H9 (cell line): ENCODE measurements at regions not wholly inside any gene's neighbourhood (a gene's known extent, or its start where the extent isn't known, plus 50 kb on each side); places are given as distances from the start of the nearest gene placed in this dataset.

ENCODE experiments used
- DNase-seq: peaks from one replicate; pipeline ENCODE4 v3.0.0-alpha.2; 2017
- H2AFZ ChIP-seq: one replicate; pipeline ENCODE4 v1.6.1; 2013; ENCODE audit warnings: mild to moderate bottlenecking, low read length, control low read depth, moderate library complexity
- H2AK5ac ChIP-seq: 2 replicates; pipeline ENCODE4 v1.6.1; 2013; ENCODE audit warnings: low read length, control low read depth, mixed read lengths; ENCODE audit not compliant: insufficient read length
- H2BK120ac ChIP-seq: one replicate; pipeline ENCODE4 v1.6.1; 2013; ENCODE audit warnings: low read depth, mild to moderate bottlenecking, low read length, control low read depth, inconsistent platforms; ENCODE audit not compliant: poor library complexity, severe bottlenecking
- H2BK12ac ChIP-seq: 2 replicates; pipeline ENCODE4 v1.6.1; 2013; ENCODE audit warnings: low read length, control low read depth, mixed read lengths, low read depth; ENCODE audit not compliant: insufficient read length
- H2BK15ac ChIP-seq: 2 replicates; pipeline ENCODE4 v1.6.1; 2013; ENCODE audit warnings: low read depth, low read length, control low read depth
- H2BK20ac ChIP-seq: one replicate; pipeline ENCODE4 v1.6.1; 2013; ENCODE audit warnings: low read depth, mild to moderate bottlenecking, low read length, control low read depth, inconsistent platforms; ENCODE audit not compliant: poor library complexity, severe bottlenecking
- H2BK5ac ChIP-seq: 2 replicates; pipeline ENCODE4 v1.6.1; 2013; ENCODE audit warnings: low read length, control low read depth, mixed read lengths; ENCODE audit not compliant: insufficient read length
- H3K14ac ChIP-seq: 2 replicates; pipeline ENCODE4 v1.6.1; 2013; ENCODE audit warnings: low read length, control low read depth; ENCODE audit not compliant: insufficient read depth
- H3K18ac ChIP-seq: 2 replicates; pipeline ENCODE4 v1.6.1; 2013; ENCODE audit warnings: low read depth, mild to moderate bottlenecking, mixed read lengths, low read length, control low read depth; ENCODE audit not compliant: insufficient read length
- H3K23ac ChIP-seq: 2 replicates; pipeline ENCODE4 v1.6.1; 2013; ENCODE audit warnings: low read length, control low read depth, mixed read lengths, low read depth; ENCODE audit not compliant: insufficient read length
- H3K23me2 ChIP-seq: 2 replicates; pipeline ENCODE4 v1.6.1; 2013; ENCODE audit warnings: low read depth, mild to moderate bottlenecking, mixed read lengths, low read length, control low read depth; ENCODE audit not compliant: insufficient read length, poor library complexity, severe bottlenecking
- H3K27ac ChIP-seq: 2 replicates; pipeline ENCODE4 v1.5.1; 2013; ENCODE audit warnings: low read length, control low read depth, mixed read lengths, low read depth; ENCODE audit not compliant: insufficient read length
- H3K27me3 ChIP-seq: 2 replicates; pipeline ENCODE4 v1.6.1; 2013; ENCODE audit warnings: low read length, control low read depth, inconsistent platforms; ENCODE audit not compliant: insufficient read depth
- H3K4ac ChIP-seq: 2 replicates; pipeline ENCODE4 v1.6.1; 2013; ENCODE audit warnings: low read depth, mild to moderate bottlenecking, control low read depth, inconsistent platforms, low read length, moderate library complexity
- H3K4me1 ChIP-seq: 2 replicates; pipeline ENCODE4 v1.6.1; 2013; ENCODE audit warnings: low read length, control low read depth, inconsistent platforms; ENCODE audit not compliant: insufficient read depth
- H3K4me2 ChIP-seq: 2 replicates; pipeline ENCODE4 v1.6.1; 2013; ENCODE audit warnings: low read length, control low read depth, mixed read lengths; ENCODE audit not compliant: insufficient read length, insufficient read depth
- H3K56ac ChIP-seq: 2 replicates; pipeline ENCODE4 v1.6.1; 2013; ENCODE audit warnings: low read depth, mild to moderate bottlenecking, mixed read lengths, low read length, control low read depth; ENCODE audit not compliant: insufficient read length
- H3K79me1 ChIP-seq: 2 replicates; pipeline ENCODE4 v1.6.1; 2013; ENCODE audit warnings: low read depth, mild to moderate bottlenecking, moderate library complexity, low read length, control low read depth, inconsistent platforms; ENCODE audit not compliant: insufficient read depth, poor library complexity, severe bottlenecking
- H3K79me2 ChIP-seq: 2 replicates; pipeline ENCODE4 v1.6.1; 2013; ENCODE audit warnings: low read length, control low read depth, inconsistent platforms; ENCODE audit not compliant: insufficient read depth
- H3K9ac ChIP-seq: 2 replicates; pipeline ENCODE4 v1.6.1; 2013; ENCODE audit warnings: low read length, control low read depth, mixed read lengths; ENCODE audit not compliant: insufficient read length; ENCODE audit errors: extremely low read depth
- H3K9me3 ChIP-seq: one replicate; pipeline ENCODE4 v1.6.1; 2013; ENCODE audit warnings: low read depth, low read length, inconsistent platforms; ENCODE audit not compliant: control insufficient read depth
- H3T11ph ChIP-seq: one replicate; pipeline ENCODE4 v1.6.1; 2013; ENCODE audit warnings: mild to moderate bottlenecking, low read length, control low read depth, inconsistent platforms
- H4K20me1 ChIP-seq: one replicate; pipeline ENCODE4 v1.6.1; 2013; ENCODE audit not compliant: control insufficient read depth, insufficient read length, insufficient read depth
- H4K5ac ChIP-seq: 2 replicates; pipeline ENCODE4 v1.6.1; 2013; ENCODE audit warnings: low read depth, mild to moderate bottlenecking, mixed read lengths, low read length, control low read depth; ENCODE audit not compliant: insufficient read length
- H4K8ac ChIP-seq: replicated peaks from 2 replicates; pipeline ENCODE4 v1.6.1; 2013; ENCODE audit warnings: low read length, control low read depth, mixed read lengths, low read depth; ENCODE audit not compliant: insufficient read length
- H4K91ac ChIP-seq: 2 replicates; pipeline ENCODE4 v1.6.1; 2013; ENCODE audit warnings: low read depth, mild to moderate bottlenecking, moderate library complexity, mixed read lengths, low read length, control low read depth; ENCODE audit not compliant: insufficient read length
- H3K27ac Mint-ChIP-seq, 3 experiments: 2 replicates in 2 of 3; 3 replicates in 1 of 3; pipeline ENCODE4 v1.8.0; 2020 to 2021; ENCODE audit warnings: mixed read lengths in 3 of 3, mild to moderate bottlenecking in 1 of 3, moderate library complexity in 1 of 3
- H3K27me3 Mint-ChIP-seq: 2 replicates; pipeline ENCODE4 v1.8.0; 2021; ENCODE audit warnings: low read depth, mild to moderate bottlenecking, moderate library complexity, mixed read lengths
- H3K36me3 Mint-ChIP-seq, 3 experiments: 2 replicates in 2 of 3; 3 replicates in 1 of 3; pipeline ENCODE4 v1.8.0; 2020 to 2021; ENCODE audit warnings: low read depth in 3 of 3, mixed read lengths in 3 of 3; ENCODE audit not compliant: insufficient read depth in 1 of 3
- H3K4me1 Mint-ChIP-seq, 2 experiments: 2 replicates each; pipeline ENCODE4 v1.8.0; 2020; ENCODE audit warnings: mixed read lengths in 2 of 2
- H3K4me3 Mint-ChIP-seq, 2 experiments: 2 replicates in 1 of 2; 3 replicates in 1 of 2; pipeline ENCODE4 v1.8.0; 2020 to 2021; ENCODE audit warnings: mild to moderate bottlenecking in 2 of 2, mixed read lengths in 2 of 2, moderate library complexity in 1 of 2
- H3K9me3 Mint-ChIP-seq, 2 experiments: 2 replicates in 1 of 2; 3 replicates in 1 of 2; pipeline ENCODE4 v1.8.0; 2020; ENCODE audit warnings: mild to moderate bottlenecking in 2 of 2, mixed read lengths in 2 of 2, moderate library complexity in 1 of 2
- CTCF ChIP-seq: fragments of 200-600 bp; sonication (generic); conservative IDR thresholded peaks from 3 replicates; pipeline ENCODE4 v1.8.0; 2021; ENCODE audit warnings: antibody characterized with exemption, mild to moderate bottlenecking

DNA sequence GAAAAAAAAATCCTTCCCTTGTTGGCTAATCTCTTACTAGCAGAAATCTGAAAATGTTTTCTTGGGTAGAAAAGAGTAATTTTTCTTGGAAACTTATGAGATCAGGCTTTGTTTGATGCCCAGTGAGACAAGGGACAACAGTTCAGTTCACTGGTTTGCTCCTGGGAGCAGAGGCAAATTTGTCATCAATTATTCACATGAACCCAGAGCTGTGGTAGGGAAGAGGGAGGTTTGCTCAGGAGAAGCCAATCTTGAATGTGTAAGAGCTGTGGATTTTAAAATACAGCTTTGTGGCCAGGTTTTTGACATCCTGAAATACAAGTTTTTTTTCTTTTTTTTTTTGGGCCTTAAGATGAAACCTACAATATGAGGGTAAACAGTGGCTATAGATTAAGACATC lies 426.6 kb downstream of the ATP23 start:
- H2BK15ac ChIP-seq = no peak overlapping the region
- no peaks in the 10 kb centered on the region for H3K27me3 Mint-ChIP-seq
- no peak overlapping the region for H4K5ac ChIP-seq
- no peaks in the 10 kb centered on the region for H3K36me3 Mint-ChIP-seq
- H2BK20ac ChIP-seq = no peak overlapping the region
- H3K9me3 ChIP-seq = no peaks in the 10 kb centered on the region
- no peak overlapping the region for H3K56ac ChIP-seq
- H3K9ac ChIP-seq = no peak overlapping the region
- H2AFZ ChIP-seq = no peak overlapping the region
- no peak overlapping the region for H2BK120ac ChIP-seq
- H3K79me1 ChIP-seq = no peaks in the 10 kb centered on the region
- H3K79me2 ChIP-seq = no peaks in the 10 kb centered on the region
- H4K8ac ChIP-seq = no peak overlapping the region
- no peak overlapping the region for H3K4me3 Mint-ChIP-seq
- no peak overlapping the region for H2BK5ac ChIP-seq
- H3T11ph ChIP-seq = no peak overlapping the region
- no peaks in the 10 kb centered on the region for H3K4me1 Mint-ChIP-seq
- H3K27me3 ChIP-seq = no peaks in the 10 kb centered on the region
- DNase-seq = no peak
- H3K23ac ChIP-seq = no peak overlapping the region
- no peaks in the 10 kb centered on the region for H3K4me1 ChIP-seq
- no peak overlapping the region; a peak in 1 of 7 replicates for H3K27ac Mint-ChIP-seq
- no peak overlapping the region for H3K27ac ChIP-seq
- no peaks in the 10 kb centered on the region for H3K23me2 ChIP-seq
- no peak overlapping the region for H3K4me2 ChIP-seq
- H3K14ac ChIP-seq = no peak overlapping the region
- H4K20me1 ChIP-seq = no peaks in the 10 kb centered on the region
- H3K9me3 Mint-ChIP-seq = no peaks in the 10 kb centered on the region; a peak in 1 of 5 replicates
- no peak for TF ChIP-seq CTCF
- no peak overlapping the region for H3K18ac ChIP-seq
- no peak overlapping the region for H2AK5ac ChIP-seq
- no peak overlapping the region for H4K91ac ChIP-seq
- H3K4ac ChIP-seq = no peak overlapping the region
- H2BK12ac ChIP-seq = no peak overlapping the region
